GM23338 (cell line): ENCODE measurements at regions not wholly inside any gene's neighbourhood (a gene's known extent, or its start where the extent isn't known, plus 50 kb on each side); places are given as distances from the start of the nearest gene placed in this dataset.
A peak's percentile ranks its signal among the peaks of the same experiment; 100 is the strongest.

Experiments
- ATAC-seq: fragments of 200-7000 bp; cut with Tn5 transposase; 3 replicates; pipeline ENCODE4 v1.9.1; 2020
- DNase-seq: peaks from one replicate; pipeline ENCODE4 v3.0.0-alpha.2; 2015; ENCODE audit warnings: low spot score
- H2AFZ ChIP-seq: fragments of 200-600 bp; sonication (generic); 2 replicates; pipeline ENCODE4 v1.8.0; 2016; ENCODE audit warnings: antibody characterized with exemption, mild to moderate bottlenecking, moderate library complexity
- H3F3A ChIP-seq: fragments of 200-600 bp; sonication (generic); replicated peaks from 2 replicates; pipeline ENCODE4 v1.8.0; 2017; ENCODE audit warnings: antibody characterized with exemption, mixed run types, low read depth
- H3K27ac ChIP-seq: fragments of 200-600 bp; sonication (generic); 2 replicates; pipeline ENCODE4 v1.6.1; 2016; ENCODE audit warnings: low read depth
- H3K27me3 ChIP-seq: fragments of 200-600 bp; sonication (generic); 2 replicates; pipeline ENCODE4 v1.8.0; 2016; ENCODE audit warnings: mild to moderate bottlenecking, mixed run types, moderate library complexity; ENCODE audit not compliant: insufficient read depth
- H3K36me3 ChIP-seq: fragments of 200-600 bp; sonication (generic); 2 replicates; pipeline ENCODE4 v1.8.0; 2016; ENCODE audit warnings: mild to moderate bottlenecking; ENCODE audit not compliant: insufficient read depth
- H3K4me1 ChIP-seq: fragments of 200-600 bp; sonication (generic); 2 replicates; pipeline ENCODE4 v1.8.0; 2016; ENCODE audit warnings: mild to moderate bottlenecking, moderate library complexity; ENCODE audit not compliant: insufficient read depth
- H3K4me2 ChIP-seq: fragments of 200-600 bp; sonication (generic); 2 replicates; pipeline ENCODE4 v1.7.1; 2017; ENCODE audit warnings: mixed run types
- H3K4me3 ChIP-seq: fragments of 200-600 bp; sonication (generic); 2 replicates; pipeline ENCODE4 v1.6.1; 2016; ENCODE audit warnings: mixed run types
- H3K79me2 ChIP-seq: fragments of 200-600 bp; sonication (generic); replicated peaks from 2 replicates; pipeline ENCODE4 v1.8.0; 2017; ENCODE audit warnings: mild to moderate bottlenecking; ENCODE audit not compliant: insufficient read depth
- H3K9me2 ChIP-seq: fragments of 200-600 bp; sonication (generic); 2 replicates; pipeline ENCODE4 v1.8.0; 2017; ENCODE audit not compliant: insufficient read depth
- H4K20me1 ChIP-seq: fragments of 200-600 bp; sonication (generic); replicated peaks from 2 replicates; pipeline ENCODE4 v1.8.0; 2017; ENCODE audit warnings: mild to moderate bottlenecking; ENCODE audit not compliant: insufficient read depth
- H3K27ac Mint-ChIP-seq: 2 replicates; pipeline ENCODE4 v1.8.0; 2020; ENCODE audit warnings: inconsistent platforms, mild to moderate bottlenecking, moderate library complexity, mixed read lengths
- H3K27me3 Mint-ChIP-seq: 3 replicates; pipeline ENCODE4 v1.8.0; 2022; ENCODE audit warnings: low read depth, mild to moderate bottlenecking, moderate library complexity, mixed read lengths, inconsistent platforms; ENCODE audit not compliant: insufficient read depth, poor library complexity
- H3K36me3 Mint-ChIP-seq: 3 replicates; pipeline ENCODE4 v1.8.0; 2021; ENCODE audit warnings: low read depth, mild to moderate bottlenecking, inconsistent platforms, moderate library complexity, mixed read lengths
- H3K4me1 Mint-ChIP-seq: 3 replicates; pipeline ENCODE4 v1.8.0; 2020; ENCODE audit warnings: mild to moderate bottlenecking, inconsistent platforms, mixed read lengths
- H3K4me3 Mint-ChIP-seq: 3 replicates; pipeline ENCODE4 v1.8.0; 2021; ENCODE audit warnings: moderate library complexity, mild to moderate bottlenecking, inconsistent platforms, mixed read lengths
- H3K9me3 Mint-ChIP-seq: 3 replicates; pipeline ENCODE4 v1.8.0; 2020; ENCODE audit warnings: moderate library complexity, mild to moderate bottlenecking, inconsistent platforms, mixed read lengths
- NANOG ChIP-seq: IDR thresholded peaks from 2 replicates; pipeline ENCODE4 v1.6.1; 2016; ENCODE audit warnings: antibody characterized with exemption, borderline replicate concordance
- STAT1 ChIP-seq: IDR thresholded peaks from one replicate; pipeline ENCODE4 v1.6.1; 2016; ENCODE audit warnings: antibody characterized with exemption; ENCODE audit not compliant: unreplicated experiment
- TF ChIP-seq, protein P1 (sequence below): IDR thresholded peaks from one replicate; pipeline ENCODE4 v1.6.1; 2018; ENCODE audit warnings: antibody characterized with exemption; ENCODE audit not compliant: unreplicated experiment
- TF ChIP-seq, protein P2 (sequence below): IDR thresholded peaks from 2 replicates; pipeline ENCODE4 v1.6.1; 2016; ENCODE audit warnings: antibody characterized with exemption
- TF ChIP-seq, protein P3 (sequence below): fragments of 250-450 bp; sonication (Bioruptor Pico); IDR thresholded peaks from 2 replicates; pipeline ENCODE4 v1.5.0; 2020; ENCODE audit warnings: mild to moderate bottlenecking, moderate library complexity

DNA sequence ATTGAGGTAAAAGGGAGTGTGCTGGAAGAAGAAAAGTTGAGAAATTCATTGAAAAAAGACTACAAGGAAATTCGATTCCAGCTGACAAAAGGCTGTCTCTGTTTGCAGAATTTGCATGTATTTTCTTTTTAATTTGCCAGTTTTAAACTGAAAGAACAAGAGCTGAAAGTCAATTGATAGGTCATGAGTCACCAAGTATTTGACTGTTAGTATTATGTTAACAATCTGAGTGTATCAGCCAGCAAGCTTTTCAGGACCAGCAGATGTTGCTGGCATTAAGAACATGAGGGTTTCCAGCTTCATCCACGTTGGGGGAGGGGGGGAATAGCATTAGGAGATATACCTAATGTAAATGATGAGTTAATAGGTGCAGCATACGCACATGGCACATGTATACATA lies 726.7 kb downstream of the METTL15 start:
- H3K36me3 ChIP-seq: no peaks in the 10 kb centered on the region
- peak overlapping the region; percentile 64 for H3K4me2 ChIP-seq
- peak overlapping the region; percentile 38; the same call in 1 of the 2 replicates for H3K27ac Mint-ChIP-seq
- H2AFZ ChIP-seq: 0 out of 2 replicates have a peak overlapping the region, but pooled peaks have one; percentile 1
- H3K27me3 ChIP-seq: no peaks in the 10 kb centered on the region
- H3K27me3 Mint-ChIP-seq: no peaks in the 10 kb centered on the region
- no peaks in the 10 kb centered on the region for H4K20me1 ChIP-seq
- peak overlapping the region; percentile 29 for H3K4me3 ChIP-seq
- TF ChIP-seq NANOG: peak; percentile 53; the same call in 1 of the 2 replicates
- TF ChIP-seq STAT1: no peak
- TF ChIP-seq, protein P1, sequence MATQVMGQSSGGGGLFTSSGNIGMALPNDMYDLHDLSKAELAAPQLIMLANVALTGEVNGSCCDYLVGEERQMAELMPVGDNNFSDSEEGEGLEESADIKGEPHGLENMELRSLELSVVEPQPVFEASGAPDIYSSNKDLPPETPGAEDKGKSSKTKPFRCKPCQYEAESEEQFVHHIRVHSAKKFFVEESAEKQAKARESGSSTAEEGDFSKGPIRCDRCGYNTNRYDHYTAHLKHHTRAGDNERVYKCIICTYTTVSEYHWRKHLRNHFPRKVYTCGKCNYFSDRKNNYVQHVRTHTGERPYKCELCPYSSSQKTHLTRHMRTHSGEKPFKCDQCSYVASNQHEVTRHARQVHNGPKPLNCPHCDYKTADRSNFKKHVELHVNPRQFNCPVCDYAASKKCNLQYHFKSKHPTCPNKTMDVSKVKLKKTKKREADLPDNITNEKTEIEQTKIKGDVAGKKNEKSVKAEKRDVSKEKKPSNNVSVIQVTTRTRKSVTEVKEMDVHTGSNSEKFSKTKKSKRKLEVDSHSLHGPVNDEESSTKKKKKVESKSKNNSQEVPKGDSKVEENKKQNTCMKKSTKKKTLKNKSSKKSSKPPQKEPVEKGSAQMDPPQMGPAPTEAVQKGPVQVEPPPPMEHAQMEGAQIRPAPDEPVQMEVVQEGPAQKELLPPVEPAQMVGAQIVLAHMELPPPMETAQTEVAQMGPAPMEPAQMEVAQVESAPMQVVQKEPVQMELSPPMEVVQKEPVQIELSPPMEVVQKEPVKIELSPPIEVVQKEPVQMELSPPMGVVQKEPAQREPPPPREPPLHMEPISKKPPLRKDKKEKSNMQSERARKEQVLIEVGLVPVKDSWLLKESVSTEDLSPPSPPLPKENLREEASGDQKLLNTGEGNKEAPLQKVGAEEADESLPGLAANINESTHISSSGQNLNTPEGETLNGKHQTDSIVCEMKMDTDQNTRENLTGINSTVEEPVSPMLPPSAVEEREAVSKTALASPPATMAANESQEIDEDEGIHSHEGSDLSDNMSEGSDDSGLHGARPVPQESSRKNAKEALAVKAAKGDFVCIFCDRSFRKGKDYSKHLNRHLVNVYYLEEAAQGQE: no peak
- H3K36me3 Mint-ChIP-seq: no peaks in the 10 kb centered on the region
- peaks cover 36% of the 10 kb centered on the region for H3K4me1 Mint-ChIP-seq
- 0 out of 2 replicates have a peak, but pooled peaks cover 5% of the 10 kb centered on the region for H3K9me2 ChIP-seq
- no peaks in the 10 kb centered on the region for H3F3A ChIP-seq
- H3K79me2 ChIP-seq: no peaks in the 10 kb centered on the region
- ATAC-seq (no peak), DNase-seq (peak; percentile 9)
- H3K4me1 ChIP-seq: peaks cover 48% of the 10 kb centered on the region
- H3K4me3 Mint-ChIP-seq: no peak overlapping the region
- H3K9me3 Mint-ChIP-seq: no peaks in the 10 kb centered on the region
- peak overlapping the region; percentile 78 for H3K27ac ChIP-seq

DNA sequence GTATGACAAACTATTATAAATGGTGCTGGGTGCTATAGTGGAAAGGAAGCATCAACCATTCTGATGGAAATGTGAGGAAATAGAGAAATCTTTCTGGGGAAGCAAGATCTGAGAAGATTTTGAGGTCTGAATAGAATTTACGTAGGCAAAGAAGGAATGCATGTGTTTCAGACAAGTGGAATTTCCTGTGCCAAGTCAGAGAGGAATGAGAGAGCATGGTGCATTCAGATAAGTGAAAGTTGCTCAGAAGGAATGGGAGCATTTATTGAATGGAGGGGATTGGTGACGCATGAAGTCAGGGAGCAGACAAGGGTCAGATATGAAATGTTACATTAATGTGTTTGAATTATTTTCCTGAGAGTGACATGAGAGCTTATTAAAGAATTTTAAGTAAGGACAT lies 725.5 kb downstream of the METTL15 start:
- Histone ChIP-seq H2AFZ (no peak overlapping the region), H4K20me1 (no peaks in the 10 kb centered on the region), H3K27ac (no peak overlapping the region), H3F3A (no peaks in the 10 kb centered on the region), H3K4me3 (no peak overlapping the region), H3K9me2 (0 out of 2 replicates have a peak, but pooled peaks cover 5% of the 10 kb centered on the region), H3K27me3 (no peaks in the 10 kb centered on the region), H3K79me2 (no peaks in the 10 kb centered on the region), H3K36me3 (no peaks in the 10 kb centered on the region), H3K4me1 (peaks cover 48% of the 10 kb centered on the region), H3K4me2 (no peak overlapping the region)
- ATAC-seq: no peak
- Mint-ChIP-seq H3K36me3 (no peaks in the 10 kb centered on the region), H3K27ac (0 out of 2 replicates have a peak overlapping the region, but pooled peaks have one; percentile 5), H3K4me3 (no peak overlapping the region), H3K27me3 (no peaks in the 10 kb centered on the region), H3K4me1 (peaks cover 38% of the 10 kb centered on the region), H3K9me3 (no peaks in the 10 kb centered on the region)
- peak; percentile 14 for DNase-seq
- TF ChIP-seq NANOG (no peak), STAT1 (no peak)
- TF ChIP-seq, protein P1: no peak
- TF ChIP-seq, protein P2, sequence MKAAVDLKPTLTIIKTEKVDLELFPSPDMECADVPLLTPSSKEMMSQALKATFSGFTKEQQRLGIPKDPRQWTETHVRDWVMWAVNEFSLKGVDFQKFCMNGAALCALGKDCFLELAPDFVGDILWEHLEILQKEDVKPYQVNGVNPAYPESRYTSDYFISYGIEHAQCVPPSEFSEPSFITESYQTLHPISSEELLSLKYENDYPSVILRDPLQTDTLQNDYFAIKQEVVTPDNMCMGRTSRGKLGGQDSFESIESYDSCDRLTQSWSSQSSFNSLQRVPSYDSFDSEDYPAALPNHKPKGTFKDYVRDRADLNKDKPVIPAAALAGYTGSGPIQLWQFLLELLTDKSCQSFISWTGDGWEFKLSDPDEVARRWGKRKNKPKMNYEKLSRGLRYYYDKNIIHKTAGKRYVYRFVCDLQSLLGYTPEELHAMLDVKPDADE: no peak
- TF ChIP-seq, protein P3, sequence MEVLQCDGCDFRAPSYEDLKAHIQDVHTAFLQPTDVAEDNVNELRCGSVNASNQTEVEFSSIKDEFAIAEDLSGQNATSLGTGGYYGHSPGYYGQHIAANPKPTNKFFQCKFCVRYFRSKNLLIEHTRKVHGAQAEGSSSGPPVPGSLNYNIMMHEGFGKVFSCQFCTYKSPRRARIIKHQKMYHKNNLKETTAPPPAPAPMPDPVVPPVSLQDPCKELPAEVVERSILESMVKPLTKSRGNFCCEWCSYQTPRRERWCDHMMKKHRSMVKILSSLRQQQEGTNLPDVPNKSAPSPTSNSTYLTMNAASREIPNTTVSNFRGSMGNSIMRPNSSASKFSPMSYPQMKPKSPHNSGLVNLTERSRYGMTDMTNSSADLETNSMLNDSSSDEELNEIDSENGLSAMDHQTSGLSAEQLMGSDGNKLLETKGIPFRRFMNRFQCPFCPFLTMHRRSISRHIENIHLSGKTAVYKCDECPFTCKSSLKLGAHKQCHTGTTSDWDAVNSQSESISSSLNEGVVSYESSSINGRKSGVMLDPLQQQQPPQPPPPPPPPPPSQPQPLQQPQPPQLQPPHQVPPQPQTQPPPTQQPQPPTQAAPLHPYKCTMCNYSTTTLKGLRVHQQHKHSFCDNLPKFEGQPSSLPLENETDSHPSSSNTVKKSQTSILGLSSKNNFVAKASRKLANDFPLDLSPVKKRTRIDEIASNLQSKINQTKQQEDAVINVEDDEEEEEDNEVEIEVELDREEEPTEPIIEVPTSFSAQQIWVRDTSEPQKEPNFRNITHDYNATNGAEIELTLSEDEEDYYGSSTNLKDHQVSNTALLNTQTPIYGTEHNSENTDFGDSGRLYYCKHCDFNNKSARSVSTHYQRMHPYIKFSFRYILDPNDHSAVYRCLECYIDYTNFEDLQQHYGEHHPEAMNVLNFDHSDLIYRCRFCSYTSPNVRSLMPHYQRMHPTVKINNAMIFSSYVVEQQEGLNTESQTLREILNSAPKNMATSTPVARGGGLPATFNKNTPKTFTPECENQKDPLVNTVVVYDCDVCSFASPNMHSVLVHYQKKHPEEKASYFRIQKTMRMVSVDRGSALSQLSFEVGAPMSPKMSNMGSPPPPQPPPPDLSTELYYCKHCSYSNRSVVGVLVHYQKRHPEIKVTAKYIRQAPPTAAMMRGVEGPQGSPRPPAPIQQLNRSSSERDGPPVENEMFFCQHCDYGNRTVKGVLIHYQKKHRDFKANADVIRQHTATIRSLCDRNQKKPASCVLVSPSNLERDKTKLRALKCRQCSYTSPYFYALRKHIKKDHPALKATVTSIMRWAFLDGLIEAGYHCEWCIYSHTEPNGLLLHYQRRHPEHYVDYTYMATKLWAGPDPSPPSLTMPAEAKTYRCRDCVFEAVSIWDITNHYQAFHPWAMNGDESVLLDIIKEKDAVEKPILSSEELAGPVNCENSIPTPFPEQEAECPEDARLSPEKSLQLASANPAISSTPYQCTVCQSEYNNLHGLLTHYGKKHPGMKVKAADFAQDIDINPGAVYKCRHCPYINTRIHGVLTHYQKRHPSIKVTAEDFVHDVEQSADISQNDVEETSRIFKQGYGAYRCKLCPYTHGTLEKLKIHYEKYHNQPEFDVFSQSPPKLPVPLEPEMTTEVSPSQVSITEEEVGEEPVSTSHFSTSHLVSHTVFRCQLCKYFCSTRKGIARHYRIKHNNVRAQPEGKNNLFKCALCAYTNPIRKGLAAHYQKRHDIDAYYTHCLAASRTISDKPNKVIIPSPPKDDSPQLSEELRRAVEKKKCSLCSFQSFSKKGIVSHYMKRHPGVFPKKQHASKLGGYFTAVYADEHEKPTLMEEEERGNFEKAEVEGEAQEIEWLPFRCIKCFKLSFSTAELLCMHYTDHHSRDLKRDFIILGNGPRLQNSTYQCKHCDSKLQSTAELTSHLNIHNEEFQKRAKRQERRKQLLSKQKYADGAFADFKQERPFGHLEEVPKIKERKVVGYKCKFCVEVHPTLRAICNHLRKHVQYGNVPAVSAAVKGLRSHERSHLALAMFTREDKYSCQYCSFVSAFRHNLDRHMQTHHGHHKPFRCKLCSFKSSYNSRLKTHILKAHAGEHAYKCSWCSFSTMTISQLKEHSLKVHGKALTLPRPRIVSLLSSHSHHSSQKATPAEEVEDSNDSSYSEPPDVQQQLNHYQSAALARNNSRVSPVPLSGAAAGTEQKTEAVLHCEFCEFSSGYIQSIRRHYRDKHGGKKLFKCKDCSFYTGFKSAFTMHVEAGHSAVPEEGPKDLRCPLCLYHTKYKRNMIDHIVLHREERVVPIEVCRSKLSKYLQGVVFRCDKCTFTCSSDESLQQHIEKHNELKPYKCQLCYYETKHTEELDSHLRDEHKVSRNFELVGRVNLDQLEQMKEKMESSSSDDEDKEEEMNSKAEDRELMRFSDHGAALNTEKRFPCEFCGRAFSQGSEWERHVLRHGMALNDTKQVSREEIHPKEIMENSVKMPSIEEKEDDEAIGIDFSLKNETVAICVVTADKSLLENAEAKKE (CRISPR knock-in tag): no peak
